GM12875 (cell line): ENCODE measurements at regions not wholly inside any gene's neighbourhood (a gene's known extent, or its start where the extent isn't known, plus 50 kb on each side); places are given as distances from the start of the nearest gene placed in this dataset.

Experiments used
- H3K4me3 ChIP-seq: one replicate; pipeline ENCODE4 v1.5.1; 2011; ENCODE audit warnings: low read depth, low read length, control low read depth
- TF ChIP-seq, protein P1 (sequence below): IDR thresholded peaks from 2 replicates; pipeline ENCODE4 v1.5.1; 2011; ENCODE audit warnings: low read depth, mild to moderate bottlenecking, control low read depth, inconsistent platforms, low read length, moderate library complexity, borderline replicate concordance; ENCODE audit not compliant: insufficient read depth

DNA sequence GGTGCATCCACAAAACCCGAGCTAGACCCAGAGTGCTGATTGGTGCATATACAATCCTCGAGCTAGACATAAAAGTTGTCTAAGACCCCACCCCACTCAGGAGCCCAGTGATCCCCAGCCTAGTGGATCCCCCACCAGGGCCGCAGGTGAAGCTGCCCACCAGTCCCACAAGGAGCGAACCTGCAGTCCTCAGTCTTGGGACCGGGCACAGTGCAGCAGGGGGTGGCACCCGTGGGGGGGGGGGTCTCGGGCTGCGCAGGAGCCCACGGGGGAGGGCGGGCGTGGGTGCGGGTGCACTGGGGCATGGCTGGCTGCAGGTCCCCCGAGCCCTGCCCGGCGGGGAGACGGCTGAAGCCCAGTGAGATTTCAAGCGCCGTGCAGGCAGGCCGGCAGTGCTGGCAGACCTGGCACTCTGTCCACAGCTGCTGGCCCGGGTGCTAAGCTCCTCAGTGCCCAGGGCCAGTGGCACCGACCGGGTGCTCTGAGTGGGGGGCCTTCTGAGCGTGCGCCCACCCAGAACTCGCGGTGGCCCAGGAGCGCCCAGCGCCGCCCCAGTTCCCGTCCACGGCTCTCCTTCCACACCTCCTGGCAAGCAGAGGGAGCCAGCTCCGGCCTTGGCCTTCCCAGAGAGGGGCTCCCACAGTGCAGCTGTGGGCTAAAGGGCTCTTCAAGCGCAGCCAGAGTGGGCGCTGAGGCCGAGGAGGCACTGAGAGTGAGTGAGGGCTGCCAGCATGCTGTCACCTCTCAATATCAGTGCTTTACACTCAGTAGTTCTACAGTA is 989.1 kb downstream of the FAM181B start:
- TF ChIP-seq, protein P1, sequence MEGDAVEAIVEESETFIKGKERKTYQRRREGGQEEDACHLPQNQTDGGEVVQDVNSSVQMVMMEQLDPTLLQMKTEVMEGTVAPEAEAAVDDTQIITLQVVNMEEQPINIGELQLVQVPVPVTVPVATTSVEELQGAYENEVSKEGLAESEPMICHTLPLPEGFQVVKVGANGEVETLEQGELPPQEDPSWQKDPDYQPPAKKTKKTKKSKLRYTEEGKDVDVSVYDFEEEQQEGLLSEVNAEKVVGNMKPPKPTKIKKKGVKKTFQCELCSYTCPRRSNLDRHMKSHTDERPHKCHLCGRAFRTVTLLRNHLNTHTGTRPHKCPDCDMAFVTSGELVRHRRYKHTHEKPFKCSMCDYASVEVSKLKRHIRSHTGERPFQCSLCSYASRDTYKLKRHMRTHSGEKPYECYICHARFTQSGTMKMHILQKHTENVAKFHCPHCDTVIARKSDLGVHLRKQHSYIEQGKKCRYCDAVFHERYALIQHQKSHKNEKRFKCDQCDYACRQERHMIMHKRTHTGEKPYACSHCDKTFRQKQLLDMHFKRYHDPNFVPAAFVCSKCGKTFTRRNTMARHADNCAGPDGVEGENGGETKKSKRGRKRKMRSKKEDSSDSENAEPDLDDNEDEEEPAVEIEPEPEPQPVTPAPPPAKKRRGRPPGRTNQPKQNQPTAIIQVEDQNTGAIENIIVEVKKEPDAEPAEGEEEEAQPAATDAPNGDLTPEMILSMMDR = no peak
- no peak overlapping the region for H3K4me3 ChIP-seq

DNA sequence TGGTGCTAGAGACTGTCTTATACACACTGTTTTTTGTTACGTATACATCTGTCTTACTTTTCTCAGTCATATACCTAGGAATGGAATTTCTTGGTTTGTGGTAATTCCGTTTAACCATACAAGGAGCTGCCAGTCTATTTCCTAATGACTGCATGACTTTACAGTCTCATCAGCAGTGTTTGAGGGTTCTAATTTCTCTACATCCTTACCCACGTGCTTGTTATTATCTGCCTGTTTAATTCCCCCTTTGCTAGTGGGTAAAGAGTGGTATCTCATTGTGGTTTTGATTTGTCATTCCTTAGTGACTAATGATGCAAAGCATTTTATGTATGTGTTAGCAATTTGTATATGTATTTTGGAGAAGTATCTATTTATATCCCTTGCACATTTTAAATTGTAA is 1008.0 kb downstream of the FAM181B start:
- TF ChIP-seq, protein P1 = no peak
- H3K4me3 ChIP-seq = no peak overlapping the region

DNA sequence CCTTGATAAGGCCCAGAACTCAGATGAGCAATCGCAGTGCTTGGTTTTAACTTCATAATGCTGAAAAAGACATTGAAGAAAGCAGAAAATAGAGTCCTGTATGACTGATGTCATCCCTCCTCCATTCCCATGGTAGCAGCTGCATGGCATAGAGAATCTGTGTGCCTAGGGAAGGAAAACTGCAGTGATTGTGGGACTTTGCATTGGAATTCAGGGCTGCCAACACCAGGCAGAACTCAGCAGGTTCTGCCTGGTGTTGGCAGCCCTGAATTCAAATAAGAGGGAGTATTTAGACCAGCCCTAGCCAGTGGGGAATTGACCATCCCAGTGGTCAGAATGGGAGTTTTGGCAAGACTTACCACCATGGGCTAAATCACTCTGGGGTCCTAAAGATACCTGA is 1016.0 kb downstream of the FAM181B start:
- no peak overlapping the region for H3K4me3 ChIP-seq
- TF ChIP-seq, protein P1 = no peak

DNA sequence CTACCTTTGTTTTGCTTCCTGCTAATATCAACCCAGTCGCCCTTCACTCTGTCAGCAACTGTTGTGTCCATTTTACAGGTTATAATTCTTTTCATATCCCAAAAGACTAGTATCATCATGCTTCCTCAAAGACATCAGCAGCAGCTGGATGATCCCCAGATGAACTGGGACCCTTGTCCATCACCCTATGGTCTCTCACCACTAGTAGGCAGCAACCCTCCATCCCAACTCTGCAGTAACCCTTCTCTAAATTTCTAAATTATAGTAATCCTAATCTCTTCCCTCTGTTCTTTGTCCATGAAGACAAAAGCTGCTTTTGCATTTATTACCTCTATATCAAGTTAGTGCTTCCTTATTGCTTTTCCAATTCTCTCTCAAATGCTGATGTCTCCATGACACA is 1025.8 kb downstream of the FAM181B start:
- TF ChIP-seq, protein P1 = peak; percentile 48
- no peak overlapping the region for H3K4me3 ChIP-seq

DNA sequence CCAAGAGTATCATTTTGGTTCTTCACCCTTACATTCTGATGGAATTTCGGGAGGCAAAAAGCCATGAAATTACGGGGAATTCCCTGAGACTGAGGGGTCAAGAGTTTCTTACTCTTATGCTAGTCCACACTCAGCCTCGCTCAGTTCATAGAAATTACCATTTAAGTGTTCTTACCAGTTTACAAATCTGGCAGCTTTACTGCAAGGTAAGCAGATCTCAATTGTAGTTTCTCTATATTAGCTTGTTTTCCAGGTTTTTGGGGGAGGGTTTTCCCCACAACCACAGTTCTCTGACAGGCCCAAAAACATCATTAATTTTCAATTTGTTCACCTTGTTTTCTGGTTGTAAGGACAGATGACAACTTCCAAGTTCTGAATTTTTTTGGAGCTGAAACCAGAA is 1028.4 kb downstream of the FAM181B start:
- no peak overlapping the region for H3K4me3 ChIP-seq
- TF ChIP-seq, protein P1 = no peak

DNA sequence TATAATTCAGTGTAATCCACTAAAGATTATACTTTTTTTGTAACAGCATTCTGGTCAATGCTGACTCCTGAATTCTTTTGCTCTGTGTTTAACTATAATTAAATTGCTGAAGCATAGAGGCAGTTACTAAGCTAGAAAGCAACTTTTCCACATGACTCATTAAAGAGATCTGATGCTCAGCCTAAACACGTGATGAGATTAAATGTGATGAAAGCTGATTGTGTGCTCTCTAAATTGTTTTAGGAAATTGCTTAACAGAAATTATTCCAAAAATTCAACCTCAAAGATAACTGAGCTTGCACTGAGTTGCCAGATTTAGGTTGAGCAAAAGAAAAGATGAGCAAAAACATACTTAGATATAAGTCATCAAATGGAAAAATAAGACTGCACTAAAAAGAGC is 1033.6 kb downstream of the FAM181B start:
- H3K4me3 ChIP-seq = no peak overlapping the region
- TF ChIP-seq, protein P1 = no peak

DNA sequence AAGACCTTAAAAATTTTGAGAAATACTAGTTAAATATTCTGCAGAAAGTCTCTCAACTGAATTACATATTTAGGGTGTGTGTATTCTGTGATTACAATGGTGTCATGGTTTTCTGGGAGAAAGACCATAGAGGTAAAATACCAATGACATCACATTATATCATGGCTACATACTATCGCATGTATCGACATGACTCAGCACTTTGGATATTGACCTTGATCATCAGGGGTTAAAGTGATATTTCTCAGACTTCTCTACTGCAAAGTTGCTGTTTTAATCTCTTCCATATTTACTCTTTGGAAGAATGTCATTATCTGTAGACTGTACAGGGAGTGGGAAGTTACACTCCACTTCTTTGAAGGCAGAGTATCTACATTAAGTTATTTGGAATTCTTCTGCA is 1046.6 kb downstream of the FAM181B start:
- H3K4me3 ChIP-seq = no peak overlapping the region
- TF ChIP-seq, protein P1 = no peak
